ENCODE measurements at regions not wholly inside any gene's neighbourhood (a gene's known extent, or its start where the extent isn't known, plus 50 kb on each side); places are given as distances from the start of the nearest gene placed in this dataset.
"Not testable (repeated sequence)": the region's sequence is repeated elsewhere in the genome, so short reads cannot be mapped to it uniquely, and the experiment has no call there.

DNA sequence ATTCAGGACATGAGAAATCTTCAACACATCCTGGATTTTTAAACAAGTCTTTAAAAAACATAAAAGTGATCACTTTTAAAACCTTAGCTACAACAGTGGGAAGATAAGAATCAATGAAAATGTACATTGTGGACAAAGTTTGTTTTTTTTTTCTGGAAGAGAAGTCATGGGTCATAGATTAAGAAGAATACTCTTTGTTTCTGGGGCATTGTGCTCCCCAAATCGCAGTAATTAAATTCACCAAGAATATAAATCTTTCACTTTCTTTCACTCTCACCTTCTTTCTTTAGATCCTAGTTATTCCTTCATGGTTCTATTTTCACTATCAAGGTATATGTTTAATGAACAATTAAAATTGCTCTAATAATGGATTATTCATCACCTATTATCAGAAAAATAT lies 132.6 kb upstream of the PGR start:
- WGBS, 2 donors, result 76 to 87% methylated on average over 1 of the region's 1 CpG
- H3K9me3 ChIP-seq, result no peaks in the 10 kb centered on the region
- TF ChIP-seq, protein P1, sequence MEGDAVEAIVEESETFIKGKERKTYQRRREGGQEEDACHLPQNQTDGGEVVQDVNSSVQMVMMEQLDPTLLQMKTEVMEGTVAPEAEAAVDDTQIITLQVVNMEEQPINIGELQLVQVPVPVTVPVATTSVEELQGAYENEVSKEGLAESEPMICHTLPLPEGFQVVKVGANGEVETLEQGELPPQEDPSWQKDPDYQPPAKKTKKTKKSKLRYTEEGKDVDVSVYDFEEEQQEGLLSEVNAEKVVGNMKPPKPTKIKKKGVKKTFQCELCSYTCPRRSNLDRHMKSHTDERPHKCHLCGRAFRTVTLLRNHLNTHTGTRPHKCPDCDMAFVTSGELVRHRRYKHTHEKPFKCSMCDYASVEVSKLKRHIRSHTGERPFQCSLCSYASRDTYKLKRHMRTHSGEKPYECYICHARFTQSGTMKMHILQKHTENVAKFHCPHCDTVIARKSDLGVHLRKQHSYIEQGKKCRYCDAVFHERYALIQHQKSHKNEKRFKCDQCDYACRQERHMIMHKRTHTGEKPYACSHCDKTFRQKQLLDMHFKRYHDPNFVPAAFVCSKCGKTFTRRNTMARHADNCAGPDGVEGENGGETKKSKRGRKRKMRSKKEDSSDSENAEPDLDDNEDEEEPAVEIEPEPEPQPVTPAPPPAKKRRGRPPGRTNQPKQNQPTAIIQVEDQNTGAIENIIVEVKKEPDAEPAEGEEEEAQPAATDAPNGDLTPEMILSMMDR (IDR thresholded peaks at IDR 0.05), result no peak
- TF ChIP-seq POLR2A (IDR thresholded peaks at IDR 0.05) (no peak), EP300 (IDR thresholded peaks at IDR 0.05) (no peak)
- H3K36me3 ChIP-seq, result no peaks in the 10 kb centered on the region
- no peak overlapping the region for H3K27ac ChIP-seq
- DNase-seq (ENCODE audit: low spot score in 2 of 2), result no peak
- H3K27me3 ChIP-seq, result no peaks in the 10 kb centered on the region
- no peaks in the 10 kb centered on the region for H3K4me1 ChIP-seq
- no peak overlapping the region for H3K4me3 ChIP-seq

- H3K27me3 ChIP-seq, result no peaks in the 10 kb centered on the region
- DNase-seq (ENCODE audit: low spot score in 2 of 2), result no peak
- H3K36me3 ChIP-seq, result no peaks in the 10 kb centered on the region
- H3K4me1 ChIP-seq, result no peaks in the 10 kb centered on the region
- TF ChIP-seq POLR2A (IDR thresholded peaks at IDR 0.05), result no peak
- TF ChIP-seq, protein P1 (IDR thresholded peaks at IDR 0.05), result no peak
- no peak for TF ChIP-seq EP300 (IDR thresholded peaks at IDR 0.05)
- H3K27ac ChIP-seq, result no peak overlapping the region
- H3K9me3 ChIP-seq, result no peaks in the 10 kb centered on the region
- no peak overlapping the region for H3K4me3 ChIP-seq
- 82 to 87% methylated on average over 2 of the region's 2 CpGs for WGBS, 2 donors
Observed at GRCh38 chr11:101255036-101255435, 125.4 kb upstream of the PGR start.

DNA sequence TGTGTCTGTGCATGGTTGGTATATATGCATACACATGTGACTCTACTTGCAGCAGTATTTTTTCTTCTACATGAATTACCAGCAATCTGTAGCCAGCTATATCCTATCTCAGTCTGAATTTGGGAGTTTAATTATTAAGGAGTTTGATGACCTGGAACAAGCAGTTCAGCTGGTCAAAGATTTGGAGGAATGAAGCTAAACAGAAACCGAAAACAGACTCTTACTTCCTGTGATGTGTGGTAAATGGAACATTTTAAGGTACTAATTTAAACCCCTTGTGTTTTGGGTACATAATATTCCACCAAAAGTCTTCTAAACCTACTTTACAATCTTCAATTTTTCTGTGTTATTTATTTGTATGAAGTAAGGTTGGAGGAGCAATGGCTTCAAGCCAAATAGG lies 124.4 kb upstream of the PGR start:
- Histone ChIP-seq H3K4me3 (no peak overlapping the region), H3K4me1 (no peaks in the 10 kb centered on the region), H3K27ac (no peak overlapping the region), H3K27me3 (no peaks in the 10 kb centered on the region), H3K36me3 (no peaks in the 10 kb centered on the region), H3K9me3 (no peaks in the 10 kb centered on the region)
- 60 to 76% methylated on average over 1 of the region's 1 CpG for WGBS, 2 donors
- no peak for DNase-seq (ENCODE audit: low spot score in 2 of 2)
- TF ChIP-seq POLR2A (IDR thresholded peaks at IDR 0.05) (no peak), EP300 (IDR thresholded peaks at IDR 0.05) (no peak)
- TF ChIP-seq, protein P1 (IDR thresholded peaks at IDR 0.05), result no peak

GRCh38 chr11:101245635-101246034 lies 116.0 kb upstream of the PGR start:
- H3K4me1 ChIP-seq; H3K27ac ChIP-seq; H3K4me3 ChIP-seq; DNase-seq (ENCODE audit: low spot score in 2 of 2); H3K27me3 ChIP-seq; H3K36me3 ChIP-seq; H3K9me3 ChIP-seq: not testable (repeated sequence)
- 89 to 92% methylated on average over 1 of the region's 1 CpG for WGBS, 2 donors

- not testable (repeated sequence) for H3K36me3 ChIP-seq; DNase-seq (ENCODE audit: low spot score in 2 of 2); H3K9me3 ChIP-seq; H3K4me3 ChIP-seq; H3K4me1 ChIP-seq; H3K27ac ChIP-seq; H3K27me3 ChIP-seq
- WGBS, 2 donors, result 91 to 94% methylated on average over 8 of the region's 8 CpGs
Observed at GRCh38 chr11:101245081-101245480, 115.5 kb upstream of the PGR start.

DNA sequence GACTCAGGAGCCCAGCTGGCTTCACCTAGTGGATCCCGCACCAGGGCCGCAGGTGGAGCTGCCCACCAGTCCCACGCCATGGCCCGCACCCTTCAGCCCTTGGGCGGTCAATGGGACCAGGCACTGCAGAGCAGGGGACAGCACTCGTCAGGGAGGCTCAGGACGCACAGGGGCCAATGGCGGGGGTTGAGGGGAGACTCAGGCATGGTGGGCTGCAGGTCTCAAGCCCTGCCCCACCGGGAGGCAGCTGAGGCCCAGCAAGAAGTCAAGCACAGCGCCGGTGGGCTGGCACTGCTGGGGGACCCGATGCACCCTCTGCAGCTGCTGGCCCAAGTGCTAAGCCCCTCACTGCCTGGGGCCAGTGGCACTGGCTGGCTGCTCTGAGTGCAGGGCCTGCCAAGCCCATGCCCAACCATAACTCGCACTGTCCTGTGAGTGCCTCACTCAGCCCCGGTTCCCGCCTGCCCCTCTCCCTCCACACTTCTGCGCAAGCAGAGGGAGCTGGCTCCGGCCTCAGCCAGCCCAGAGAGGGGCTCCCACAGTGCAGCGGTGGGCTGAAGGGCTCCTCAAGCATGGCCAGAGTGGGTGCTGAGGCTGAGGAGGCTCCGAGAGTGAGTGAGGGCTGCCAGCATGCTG lies 111.7 kb upstream of the PGR start:
- DNase-seq (ENCODE audit: low spot score in 2 of 2), result no peak
- Histone ChIP-seq H3K4me3 (no peak overlapping the region), H3K36me3 (no peaks in the 10 kb centered on the region), H3K27me3 (no peaks in the 10 kb centered on the region), H3K9me3 (peaks cover 0 to 6% (median 0%) of the 10 kb centered on the region in 4 donors), H3K4me1 (no peaks in the 10 kb centered on the region), H3K27ac (no peak overlapping the region)
- TF ChIP-seq, protein P1 (IDR thresholded peaks at IDR 0.05), result no peak
- TF ChIP-seq POLR2A (IDR thresholded peaks at IDR 0.05) (no peak), EP300 (IDR thresholded peaks at IDR 0.05) (no peak)
- WGBS, 2 donors, result 93 to 94% methylated on average over 8 to 14 of the region's 19 CpGs

DNA sequence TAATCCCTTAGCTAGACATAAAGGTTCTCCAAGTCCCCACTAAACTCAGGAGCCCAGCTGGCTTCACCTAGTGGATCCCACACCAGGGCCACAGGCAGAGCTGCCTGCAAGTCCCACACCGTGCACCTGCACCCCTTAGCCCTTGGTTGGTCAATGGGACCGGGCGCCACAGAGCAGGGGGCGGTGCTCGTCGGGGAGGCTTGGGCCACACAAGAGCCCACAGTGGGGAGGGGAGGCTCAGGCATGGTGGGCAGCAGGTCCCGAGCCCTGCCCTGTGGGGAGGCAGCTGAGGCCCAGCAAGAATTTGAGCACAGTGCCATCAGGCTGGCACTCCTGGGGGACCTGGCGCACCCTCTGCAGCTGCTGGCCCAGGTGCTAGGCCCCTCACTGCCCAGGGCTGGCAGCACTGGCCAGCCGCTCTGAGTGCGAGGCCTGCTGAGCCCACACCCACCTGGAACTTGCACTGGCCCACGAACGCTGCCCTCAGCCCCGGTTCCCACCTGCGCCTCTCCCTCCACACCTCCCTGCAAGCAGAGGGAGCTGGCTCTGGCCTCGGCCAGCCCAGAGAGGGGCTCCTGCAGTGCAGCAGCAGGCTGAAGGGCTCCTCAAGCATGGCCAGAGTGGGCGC lies 101.7 kb upstream of the PGR start:
- not testable (repeated sequence) for H3K4me1 ChIP-seq; DNase-seq (ENCODE audit: low spot score in 2 of 2); H3K36me3 ChIP-seq; H3K27ac ChIP-seq; H3K4me3 ChIP-seq; H3K27me3 ChIP-seq
- WGBS, 2 donors, result 90 to 98% methylated on average over 10 to 16 of the region's 16 CpGs
- peaks cover 0 to 12% (median 0%) of the 10 kb centered on the region in 4 donors for H3K9me3 ChIP-seq
